Keratinocyte (primary cell): ENCODE measurements at regions not wholly inside any gene's neighbourhood (a gene's known extent, or its start where the extent isn't known, plus 50 kb on each side); places are given as distances from the start of the nearest gene placed in this dataset.

Source experiments
- DNase-seq: peaks from one replicate; pipeline ENCODE4 v3.0.0-alpha.2; 2011; ENCODE audit warnings: low read depth, missing footprints, low spot score
- FAIRE-seq: peaks from 2 replicates; lab custom pipeline; 2011; peaks lifted over from hg19 to GRCh38; lab: Jason Lieb, UNC
- H2AFZ ChIP-seq: 2 replicates; pipeline ENCODE4 v1.6.0; 2012; ENCODE audit warnings: low read length, control low read depth, inconsistent platforms; ENCODE audit not compliant: control insufficient read depth
- H3K27ac ChIP-seq: 2 replicates; pipeline ENCODE4 v1.5.1; 2011; ENCODE audit warnings: low read length; ENCODE audit not compliant: control insufficient read depth, insufficient read depth
- H3K27me3 ChIP-seq: 3 replicates; pipeline ENCODE4 v1.6.0; 2011; ENCODE audit warnings: low read length; ENCODE audit not compliant: control insufficient read depth, insufficient read depth; ENCODE audit errors: extremely low read depth
- H3K36me3 ChIP-seq, 2 experiments: 2 replicates in 1 of 2; 3 replicates in 1 of 2; pipeline ENCODE4 v1.5.1; 2011; ENCODE audit warnings: low read length in 2 of 2, mild to moderate bottlenecking in 1 of 2; ENCODE audit not compliant: control insufficient read depth in 2 of 2, insufficient read depth in 2 of 2; ENCODE audit errors: extremely low read depth in 1 of 2
- H3K4me1 ChIP-seq: 3 replicates; pipeline ENCODE4 v1.5.1; 2011; ENCODE audit warnings: low read length; ENCODE audit not compliant: control insufficient read depth, insufficient read depth; ENCODE audit errors: extremely low read depth
- H3K4me2 ChIP-seq: 3 replicates; pipeline ENCODE4 v1.6.0; 2011; ENCODE audit warnings: low read depth, low read length; ENCODE audit not compliant: control insufficient read depth, insufficient read depth; ENCODE audit errors: extremely low read depth
- H3K4me3 ChIP-seq, 3 experiments: fragments of 200-600 bp in 1 of 3; sonication (generic) in 1 of 3; 2 replicates in 2 of 3; 3 replicates in 1 of 3; pipeline ENCODE4 v1.5.1; 2011 to 2016; ENCODE audit warnings: low read length in 3 of 3, mild to moderate bottlenecking in 3 of 3, control low read depth in 2 of 3, inconsistent platforms in 1 of 3, low read depth in 1 of 3, mixed read lengths in 1 of 3, mixed run types in 1 of 3, moderate library complexity in 1 of 3; ENCODE audit not compliant: control insufficient read depth in 2 of 3, insufficient read depth in 2 of 3; ENCODE audit errors: extremely low read depth in 1 of 3
- H3K79me2 ChIP-seq: 2 replicates; pipeline ENCODE4 v1.6.0; 2012; ENCODE audit warnings: low read length; ENCODE audit not compliant: control insufficient read depth, insufficient read depth
- H3K9ac ChIP-seq: 3 replicates; pipeline ENCODE4 v1.6.0; 2011; ENCODE audit warnings: low read length; ENCODE audit not compliant: control insufficient read depth, insufficient read depth; ENCODE audit errors: extremely low read depth
- H3K9me1 ChIP-seq: 3 replicates; pipeline ENCODE4 v1.6.0; 2011; ENCODE audit warnings: low read length; ENCODE audit not compliant: control insufficient read depth, insufficient read depth; ENCODE audit errors: extremely low read depth
- H3K9me3 ChIP-seq: 2 replicates; pipeline ENCODE4 v1.5.1; 2012; ENCODE audit warnings: low read depth, low read length; ENCODE audit not compliant: control insufficient read depth
- H4K20me1 ChIP-seq: 3 replicates; pipeline ENCODE4 v1.6.0; 2011; ENCODE audit warnings: low read length; ENCODE audit not compliant: control insufficient read depth, insufficient read depth; ENCODE audit errors: extremely low read depth
- EZH2 ChIP-seq: IDR thresholded peaks from one replicate; pipeline ENCODE4 v1.6.1; 2012; ENCODE audit warnings: inconsistent platforms, mild to moderate bottlenecking, low read length, moderate library complexity
- dilution Hi-C: fragments of 300-500 bp; cut with MboI; formaldehyde crosslinking; loops from one replicate; pipeline ENCODE4 v1.7.0; 2020; ENCODE audit warnings: low sequenced_read_pairs; ENCODE audit not compliant: extremely low pct_ligation_motif_present
- TF ChIP-seq, protein P1 (sequence below), 3 experiments: IDR thresholded peaks in 1 of 3; conservative IDR thresholded peaks in 1 of 3; optimal IDR thresholded peaks in 1 of 3; 2 replicates in 2 of 3; 3 replicates in 1 of 3; pipeline versions ENCODE3 to v1.5.1; 2011; ENCODE audit warnings: low read length in 3 of 3, mild to moderate bottlenecking in 3 of 3, moderate library complexity in 2 of 3, control low read depth in 1 of 3, inconsistent platforms in 1 of 3; ENCODE audit not compliant: insufficient read depth in 2 of 3; ENCODE audit errors: extremely low read depth in 1 of 3

- Histone ChIP-seq H3K4me2 (no peak overlapping the region), H3K4me1 (no peaks in the 10 kb centered on the region), H2AFZ (no peak overlapping the region), H3K36me3 (no peaks in the 10 kb centered on the region), H3K9me3 (no peaks in the 10 kb centered on the region), H3K79me2 (no peaks in the 10 kb centered on the region), H3K9me1 (no peaks in the 10 kb centered on the region), H3K4me3 (no peak overlapping the region), H3K27me3 (no peaks in the 10 kb centered on the region), H3K9ac (no peak overlapping the region), H4K20me1 (no peaks in the 10 kb centered on the region), H3K27ac (no peak overlapping the region)
- no peak for FAIRE-seq
- no peak for DNase-seq
- dilution Hi-C loops = no loop called here
- TF ChIP-seq EZH2 = no peak
- TF ChIP-seq, protein P1, sequence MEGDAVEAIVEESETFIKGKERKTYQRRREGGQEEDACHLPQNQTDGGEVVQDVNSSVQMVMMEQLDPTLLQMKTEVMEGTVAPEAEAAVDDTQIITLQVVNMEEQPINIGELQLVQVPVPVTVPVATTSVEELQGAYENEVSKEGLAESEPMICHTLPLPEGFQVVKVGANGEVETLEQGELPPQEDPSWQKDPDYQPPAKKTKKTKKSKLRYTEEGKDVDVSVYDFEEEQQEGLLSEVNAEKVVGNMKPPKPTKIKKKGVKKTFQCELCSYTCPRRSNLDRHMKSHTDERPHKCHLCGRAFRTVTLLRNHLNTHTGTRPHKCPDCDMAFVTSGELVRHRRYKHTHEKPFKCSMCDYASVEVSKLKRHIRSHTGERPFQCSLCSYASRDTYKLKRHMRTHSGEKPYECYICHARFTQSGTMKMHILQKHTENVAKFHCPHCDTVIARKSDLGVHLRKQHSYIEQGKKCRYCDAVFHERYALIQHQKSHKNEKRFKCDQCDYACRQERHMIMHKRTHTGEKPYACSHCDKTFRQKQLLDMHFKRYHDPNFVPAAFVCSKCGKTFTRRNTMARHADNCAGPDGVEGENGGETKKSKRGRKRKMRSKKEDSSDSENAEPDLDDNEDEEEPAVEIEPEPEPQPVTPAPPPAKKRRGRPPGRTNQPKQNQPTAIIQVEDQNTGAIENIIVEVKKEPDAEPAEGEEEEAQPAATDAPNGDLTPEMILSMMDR (optimal IDR thresholded peaks at IDR 0.05 in 1 of 3, IDR thresholded peaks at IDR 0.05 in 1 of 3, conservative IDR thresholded peaks at IDR 0.05 in 1 of 3; ENCODE audit: extremely low read depth in 1 of 3, insufficient read depth in 2 of 3, low read length in 3 of 3) = no peak
These were observed 230.8 kb upstream of the ZNF717 start for GRCh38 chr3:76016111-76016510.

DNA sequence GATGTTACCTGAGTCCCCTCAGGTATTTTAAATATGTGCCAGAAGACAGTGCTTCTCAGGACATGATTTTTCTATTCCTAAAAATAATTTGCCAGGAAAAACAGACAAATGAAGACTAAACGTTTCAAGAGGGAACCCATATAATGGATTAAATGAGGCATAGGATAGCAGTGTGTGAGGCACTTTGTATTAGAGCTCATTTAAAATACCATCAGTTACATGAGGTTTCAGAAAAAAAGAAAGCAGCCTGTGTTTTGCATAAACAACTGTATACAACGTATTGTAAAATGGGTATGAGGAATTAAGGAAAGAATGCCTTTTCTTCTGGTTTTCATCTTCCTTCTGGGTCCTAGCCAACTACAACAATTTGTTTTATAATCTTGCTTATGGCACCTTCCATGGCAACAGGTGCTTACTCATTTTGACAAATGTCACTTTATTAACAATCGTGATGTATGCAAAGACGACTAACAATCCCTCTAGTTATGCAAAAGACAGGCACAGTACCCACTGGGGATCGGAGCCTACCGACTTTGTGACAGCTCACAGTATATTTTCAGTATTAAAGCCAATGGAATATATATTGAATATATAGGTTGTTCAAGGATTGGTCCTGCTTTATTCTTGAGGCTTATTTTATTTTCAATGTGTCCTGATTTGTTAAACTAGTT, 231.6 kb upstream of the ZNF717 start:
- Histone ChIP-seq H4K20me1 (no peaks in the 10 kb centered on the region), H3K36me3 (no peaks in the 10 kb centered on the region), H3K9me1 (no peaks in the 10 kb centered on the region), H3K4me3 (no peak overlapping the region), H3K4me1 (no peaks in the 10 kb centered on the region), H3K4me2 (no peak overlapping the region), H2AFZ (no peak overlapping the region), H3K79me2 (no peaks in the 10 kb centered on the region), H3K9me3 (no peaks in the 10 kb centered on the region), H3K27me3 (no peaks in the 10 kb centered on the region), H3K27ac (no peak overlapping the region), H3K9ac (no peak overlapping the region)
- dilution Hi-C loops = no loop called here
- DNase-seq (no peak), FAIRE-seq (no peak)
- no peak for TF ChIP-seq EZH2
- TF ChIP-seq, protein P1 (optimal IDR thresholded peaks at IDR 0.05 in 1 of 3, IDR thresholded peaks at IDR 0.05 in 1 of 3, conservative IDR thresholded peaks at IDR 0.05 in 1 of 3; ENCODE audit: extremely low read depth in 1 of 3, insufficient read depth in 2 of 3, low read length in 3 of 3) = no peak
